HepG2 (cell line): ENCODE measurements at regions not wholly inside any gene's neighbourhood (a gene's known extent, or its start where the extent isn't known, plus 50 kb on each side); places are given as distances from the start of the nearest gene placed in this dataset.
A peak's percentile ranks its signal among the peaks of the same experiment; 100 is the strongest.

ENCODE experiments used
- ATAC-seq: fragments of 200-7000 bp; cut with Tn5 transposase; 3 replicates; pipeline ENCODE4 v1.9.1; 2020; ENCODE audit warnings: mild to moderate bottlenecking, moderate library complexity
- BruUV-seq: library from RNA; stranded (reverse); fragments of 400-500 nt; replicated peaks from 2 replicates; lab custom pipeline; 2021; lab: Mats Ljungman, UMichigan
- CTCF ChIA-PET: fragments of 300-600 bp; formaldehyde crosslinking; extraction: SDS; loops from one replicate; lab custom pipeline; 2021; ENCODE audit warnings: low total read pairs, inconsistent platforms, low intra/inter-chr PET ratio; lab: Yijun Ruan, JAX
- POLR2A ChIA-PET: fragments of 350-600 bp; sonication (Branson Sonifier 250); formaldehyde crosslinking; loops from one replicate; lab custom pipeline; 2020; ENCODE audit warnings: antibody characterized with exemption, inconsistent platforms; lab: Yijun Ruan, JAX
- DNase-seq: peaks from one replicate; pipeline ENCODE4 v3.0.0-alpha.2; 2015; ENCODE audit warnings: low spot score
- FAIRE-seq: peaks from 3 replicates; lab custom pipeline; 2011; peaks lifted over from hg19 to GRCh38; lab: Jason Lieb, UNC
- H2AFZ ChIP-seq: one replicate; pipeline ENCODE4 v1.6.1; 2011; ENCODE audit warnings: low read length, inconsistent platforms
- H3K27ac ChIP-seq: fragments of 300-600 bp; 3 replicates; pipeline ENCODE4 v1.8.0; 2011; ENCODE audit warnings: mixed run types, mild to moderate bottlenecking, mixed read lengths, low read length, inconsistent platforms; ENCODE audit not compliant: insufficient read depth; ENCODE audit errors: extremely low read length
- H3K27me3 ChIP-seq, 2 experiments: fragments of 200-600 bp in 1 of 2; 2 replicates in 1 of 2; 3 replicates in 1 of 2; pipeline versions ENCODE4 v1.6.0 to v1.8.0; 2011; ENCODE audit warnings: low read length in 2 of 2, mild to moderate bottlenecking in 2 of 2, moderate library complexity in 2 of 2, inconsistent platforms in 1 of 2; ENCODE audit not compliant: insufficient read depth in 2 of 2, control insufficient read depth in 1 of 2
- H3K36me3 ChIP-seq, 2 experiments: fragments of 200-600 bp in 1 of 2; replicated peaks in 1 of 2; 2 replicates in 1 of 2; 3 replicates in 1 of 2; pipeline versions ENCODE4 v1.5.1 to v1.8.0; 2011; ENCODE audit warnings: low read length in 2 of 2, inconsistent platforms in 1 of 2; ENCODE audit not compliant: insufficient read depth in 2 of 2, control insufficient read depth in 1 of 2
- H3K4me1 ChIP-seq: 2 replicates; pipeline ENCODE4 v1.5.1; 2012; ENCODE audit warnings: low read length, inconsistent platforms; ENCODE audit not compliant: insufficient read depth
- H3K4me2 ChIP-seq: 2 replicates; pipeline ENCODE4 v1.6.0; 2011; ENCODE audit warnings: low read depth, low read length, inconsistent platforms
- H3K4me3 ChIP-seq, 3 experiments: fragments of 200-600 bp in 1 of 3; sonication (generic), shearing (Covaris generic) in 1 of 3; replicated peaks in 1 of 3; 2 replicates each; pipeline ENCODE4 v1.5.1; 2011 to 2016; ENCODE audit warnings: low read length in 3 of 3, inconsistent platforms in 2 of 3, low read depth in 2 of 3, mild to moderate bottlenecking in 2 of 3, control low read depth in 1 of 3, mixed read lengths in 1 of 3; ENCODE audit not compliant: insufficient read depth in 1 of 3
- H3K79me2 ChIP-seq: one replicate; pipeline ENCODE4 v1.6.1; 2011; ENCODE audit warnings: low read length, inconsistent platforms; ENCODE audit not compliant: insufficient read depth
- H3K9ac ChIP-seq: 2 replicates; pipeline ENCODE4 v1.6.0; 2011; ENCODE audit warnings: mild to moderate bottlenecking, low read depth, low read length, inconsistent platforms; ENCODE audit not compliant: insufficient read depth
- H3K9me3 ChIP-seq: 2 replicates; pipeline ENCODE4 v1.5.1; 2012; ENCODE audit warnings: mild to moderate bottlenecking, low read length
- H4K20me1 ChIP-seq: 2 replicates; pipeline ENCODE4 v1.6.0; 2011; ENCODE audit warnings: inconsistent platforms, mild to moderate bottlenecking, low read length, moderate library complexity; ENCODE audit not compliant: insufficient read depth
- CEBPB ChIP-seq: IDR thresholded peaks from 2 replicates; pipeline ENCODE4 v1.6.1; 2011; ENCODE audit warnings: low read depth, low read length, improper control_type of control experiment, borderline replicate concordance
- NFATC3 ChIP-seq: sonication (generic); formaldehyde crosslinking; IDR thresholded peaks from 2 replicates; pipeline ENCODE4 v1.5.1; 2020; ENCODE audit warnings: mild to moderate bottlenecking, missing genetic modification reagents
- NFE2 ChIP-seq: sonication (generic); formaldehyde crosslinking; IDR thresholded peaks from 2 replicates; pipeline ENCODE4 v1.4.0; 2020; ENCODE audit warnings: missing genetic modification reagents
- NFRKB ChIP-seq: fragments of 450-650 bp; IDR thresholded peaks from 2 replicates; pipeline ENCODE4 v1.6.1; 2017
- PCBP1 ChIP-seq: fragments of 200-400 bp; formaldehyde crosslinking; IDR thresholded peaks from 2 replicates; pipeline ENCODE4 v1.6.1; 2017; ENCODE audit warnings: mild to moderate bottlenecking, low read depth, low read length, borderline replicate concordance
- PHF21A ChIP-seq: sonication (generic); formaldehyde crosslinking; IDR thresholded peaks from 2 replicates; pipeline ENCODE4 v1.5.0; 2020; ENCODE audit warnings: mild to moderate bottlenecking, missing genetic modification reagents
- RFX1 ChIP-seq: fragments of 450-650 bp; IDR thresholded peaks from 2 replicates; pipeline ENCODE4 v1.6.1; 2017
- SNAPC5 ChIP-seq: sonication (generic); formaldehyde crosslinking; IDR thresholded peaks from 2 replicates; pipeline ENCODE4 v1.8.1; 2023; ENCODE audit warnings: mild to moderate bottlenecking, missing genetic modification reagents, borderline replicate concordance
- ZNF441 ChIP-seq: sonication (generic); formaldehyde crosslinking; IDR thresholded peaks from 2 replicates; pipeline ENCODE4 v1.7.0; 2021; ENCODE audit warnings: missing genetic modification reagents, borderline replicate concordance
- ZNF644 ChIP-seq: IDR thresholded peaks from 2 replicates; pipeline ENCODE4 v1.6.1; 2016; ENCODE audit warnings: low read depth
- ZNF646 ChIP-seq: sonication (generic); formaldehyde crosslinking; IDR thresholded peaks from 2 replicates; pipeline ENCODE4 v1.9.0; 2021; ENCODE audit warnings: mild to moderate bottlenecking, missing genetic modification reagents
- ZNF792 ChIP-seq: IDR thresholded peaks from 2 replicates; pipeline ENCODE4 v1.6.1; 2016
- WGBS: methylation state at CpG from one replicate; pipeline ENCODE4 v1.1.6; 2017; ENCODE audit warnings: low lambda C conversion rate; 5-methylcytosine and 5-hydroxymethylcytosine counted together
- in situ Hi-C: cut with HindIII; loops from 2 replicates; pipeline ENCODE4 v1.10.0; 2017; ENCODE audit warnings: low pct_unique_long_range_greater_than_20kb; ENCODE audit not compliant: extremely low pct_ligation_motif_present
- intact Hi-C: fragments of 100-400 bp; cut with micrococcal nuclease; formaldehyde crosslinking; loops from one replicate; pipeline ENCODE4 v1.10.0; 2022; ENCODE audit not compliant: unreplicated experiment

GRCh38 chr2:30356071-30356470 is 91.0 kb upstream of the LCLAT1 start:
- Histone ChIP-seq H3K79me2 (no peaks in the 10 kb centered on the region), H3K4me1 (no peaks in the 10 kb centered on the region)
- TF ChIP-seq CEBPB (peak; percentile 49; the same call in 1 of the 2 replicates), ZNF644 (CRISPR knock-in tag) (no peak)
- TF ChIP-seq, all 625 proteins: peak for 1
- Histone ChIP-seq H3K4me2 (no peak overlapping the region), H3K9ac (no peak overlapping the region), H4K20me1 (no peaks in the 10 kb centered on the region), H2AFZ (no peak overlapping the region), H3K27me3 (peaks cover 0 to 18% of the 10 kb centered on the region in 2 experiments; a peak in 1 of 5 replicates), H3K4me3 (no peak overlapping the region), H3K27ac (no peak overlapping the region), H3K9me3 (no peaks in the 10 kb centered on the region), H3K36me3 (no peaks in the 10 kb centered on the region)
- intact Hi-C loops (no loop called here), in situ Hi-C loops (no loop called here)
- no peak for FAIRE-seq
- BruUV-seq: no TSS peak
- ChIA-PET CTCF (no interaction called here), POLR2A (no interaction called here)
- 15% methylated on average over 6 of the region's 6 CpGs for WGBS
- no peak for DNase-seq
- no peak for ATAC-seq

- no TSS peak for BruUV-seq
- Histone ChIP-seq H3K79me2 (no peaks in the 10 kb centered on the region), H4K20me1 (no peaks in the 10 kb centered on the region), H3K4me1 (no peaks in the 10 kb centered on the region), H3K27me3 (peaks cover 0 to 22% of the 10 kb centered on the region in 2 experiments; a peak in 2 of 5 replicates), H3K9ac (no peak overlapping the region), H3K27ac (no peak overlapping the region), H2AFZ (no peak overlapping the region), H3K4me2 (no peak overlapping the region), H3K36me3 (no peaks in the 10 kb centered on the region), H3K4me3 (no peak overlapping the region), H3K9me3 (no peaks in the 10 kb centered on the region)
- no peak for FAIRE-seq
- ChIA-PET CTCF (no interaction called here), POLR2A (no interaction called here)
- intact Hi-C loops: no loop called here
- 11% methylated on average over 6 of the region's 6 CpGs for WGBS
- in situ Hi-C loops: no loop called here
- DNase-seq: no peak
- no peak for ATAC-seq
- no peak for TF ChIP-seq ZNF792 (CRISPR knock-in tag)
- TF ChIP-seq ZNF441: no peak
- TF ChIP-seq SNAPC5 (CRISPR knock-in tag): no peak
- TF ChIP-seq ZNF646 (CRISPR knock-in tag): no peak
- TF ChIP-seq PHF21A (CRISPR knock-in tag): no peak
- TF ChIP-seq NFRKB: no peak
- no peak for TF ChIP-seq PCBP1
- no peak for TF ChIP-seq NFE2 (CRISPR knock-in tag)
- TF ChIP-seq NFATC3 (CRISPR knock-in tag): no peak
- no peak for TF ChIP-seq RFX1
Measured at GRCh38 chr2:30356776-30357175, 90.3 kb upstream of the LCLAT1 start.
